IMR-90 (cell line): ENCODE measurements at regions not wholly inside any gene's neighbourhood (a gene's known extent, or its start where the extent isn't known, plus 50 kb on each side); places are given as distances from the start of the nearest gene placed in this dataset.

ENCODE experiments used
- ATAC-seq: fragments of 200-7000 bp; cut with Tn5 transposase; 2 replicates; pipeline ENCODE4 v1.9.1; 2020; ENCODE audit warnings: low read depth, mild to moderate bottlenecking, moderate library complexity
- BruUV-seq: library from RNA; stranded (reverse); fragments of 400-500 nt; replicated peaks from 2 replicates; lab custom pipeline; 2021; lab: Mats Ljungman, UMichigan
- CTCF ChIA-PET: fragments of 300-600 bp; formaldehyde crosslinking; extraction: SDS; loops from one replicate; lab custom pipeline; 2021; ENCODE audit warnings: antibody characterized with exemption; lab: Yijun Ruan, JAX
- POLR2A ChIA-PET: fragments of 300-600 bp; sonication (Branson Sonifier 250); formaldehyde crosslinking; loops from one replicate; lab custom pipeline; 2022; ENCODE audit warnings: antibody characterized with exemption; ENCODE audit not compliant: unreplicated experiment; lab: Charles Lee
- DNase-seq: peaks from one replicate; pipeline ENCODE4 v3.0.0; 2013
- H2AFZ ChIP-seq: replicated peaks from 2 replicates; pipeline ENCODE3; 2013; ENCODE audit warnings: low read length, mild to moderate bottlenecking; ENCODE audit not compliant: poor library complexity
- H2AK5ac ChIP-seq: 2 replicates; pipeline ENCODE4 v1.6.1; 2013; ENCODE audit warnings: low read depth, low read length, inconsistent platforms
- H2AK9ac ChIP-seq: replicated peaks from 2 replicates; pipeline ENCODE3; 2013; ENCODE audit warnings: mild to moderate bottlenecking, low read depth, low read length, moderate library complexity; ENCODE audit not compliant: poor library complexity
- H2BK120ac ChIP-seq: 2 replicates; pipeline ENCODE4 v1.6.1; 2013; ENCODE audit warnings: low read depth, low read length, inconsistent platforms
- H2BK15ac ChIP-seq: 3 replicates; pipeline ENCODE4 v1.6.1; 2013; ENCODE audit warnings: low read depth, low read length, inconsistent platforms
- H2BK20ac ChIP-seq: 2 replicates; pipeline ENCODE4 v1.6.1; 2013; ENCODE audit warnings: low read depth, mild to moderate bottlenecking, inconsistent platforms, low read length, moderate library complexity
- H2BK5ac ChIP-seq: 2 replicates; pipeline ENCODE4 v1.6.1; 2013; ENCODE audit warnings: mild to moderate bottlenecking, low read depth, low read length, inconsistent platforms; ENCODE audit not compliant: poor library complexity, severe bottlenecking
- H3K14ac ChIP-seq: replicated peaks from 2 replicates; pipeline ENCODE4 v1.6.1; 2013; ENCODE audit warnings: low read depth, low read length, inconsistent platforms
- H3K18ac ChIP-seq: 2 replicates; pipeline ENCODE4 v1.6.1; 2013; ENCODE audit warnings: low read depth, low read length, control low read depth
- H3K23ac ChIP-seq: 2 replicates; pipeline ENCODE4 v1.6.1; 2013; ENCODE audit warnings: low read depth, low read length, inconsistent platforms
- H3K27ac ChIP-seq: 2 replicates; pipeline ENCODE4 v1.5.1; 2013; ENCODE audit warnings: mild to moderate bottlenecking, control low read depth, low read length; ENCODE audit not compliant: insufficient read depth
- H3K27me3 ChIP-seq: 2 replicates; pipeline ENCODE4 v1.6.1; 2013; ENCODE audit warnings: low read length; ENCODE audit not compliant: control insufficient read depth, insufficient read depth
- H3K36me3 ChIP-seq: 2 replicates; pipeline ENCODE4 v1.6.1; 2013; ENCODE audit warnings: low read length, mixed read lengths; ENCODE audit not compliant: control insufficient read depth, insufficient read depth
- H3K4ac ChIP-seq: 2 replicates; pipeline ENCODE4 v1.6.1; 2013; ENCODE audit warnings: low read depth, low read length, inconsistent platforms
- H3K4me1 ChIP-seq: 2 replicates; pipeline ENCODE4 v1.6.1; 2013; ENCODE audit warnings: low read length, mixed read lengths; ENCODE audit not compliant: control insufficient read depth, insufficient read depth
- H3K4me2 ChIP-seq: 2 replicates; pipeline ENCODE4 v1.6.1; 2013; ENCODE audit warnings: low read depth, mild to moderate bottlenecking, control low read depth, low read length, moderate library complexity
- H3K4me3 ChIP-seq: 2 replicates; pipeline ENCODE4 v1.5.1; 2013; ENCODE audit warnings: low read depth, mild to moderate bottlenecking, control low read depth, low read length, moderate library complexity; ENCODE audit not compliant: insufficient read depth
- H3K56ac ChIP-seq: 2 replicates; pipeline ENCODE4 v1.6.1; 2013; ENCODE audit warnings: low read length, inconsistent platforms; ENCODE audit not compliant: insufficient read depth; ENCODE audit errors: extremely low read depth
- H3K79me1 ChIP-seq, 2 experiments: 2 replicates each; pipeline ENCODE4 v1.6.1; 2013; ENCODE audit warnings: low read length in 2 of 2, inconsistent platforms in 1 of 2, low read depth in 1 of 2
- H3K9ac ChIP-seq: 2 replicates; pipeline ENCODE4 v1.6.1; 2013; ENCODE audit warnings: low read depth, low read length, control low read depth
- H3K9me1 ChIP-seq: 2 replicates; pipeline ENCODE4 v1.6.1; 2013; ENCODE audit warnings: low read length, inconsistent platforms; ENCODE audit not compliant: insufficient read depth
- H3K9me3 ChIP-seq: 2 replicates; pipeline ENCODE4 v1.6.1; 2013; ENCODE audit warnings: low read length; ENCODE audit not compliant: control insufficient read depth, insufficient read depth
- H4K20me1 ChIP-seq: 2 replicates; pipeline ENCODE4 v1.6.1; 2013; ENCODE audit warnings: low read length, inconsistent platforms; ENCODE audit not compliant: insufficient read depth
- H4K5ac ChIP-seq: 2 replicates; pipeline ENCODE4 v1.6.1; 2013; ENCODE audit warnings: mild to moderate bottlenecking, low read depth, low read length, control low read depth
- H4K8ac ChIP-seq, 2 experiments: 2 replicates each; pipeline ENCODE4 v1.6.1; 2013; ENCODE audit warnings: low read depth in 2 of 2, low read length in 2 of 2, control low read depth in 1 of 2, inconsistent platforms in 1 of 2
- H4K91ac ChIP-seq: 2 replicates; pipeline ENCODE4 v1.6.1; 2013; ENCODE audit warnings: low read depth, low read length, inconsistent platforms; ENCODE audit not compliant: insufficient read depth
- BHLHE40 ChIP-seq: fragments of 150-350 bp; IDR thresholded peaks from 2 replicates; pipeline ENCODE4 v1.6.1; 2016; ENCODE audit warnings: mild to moderate bottlenecking, low read depth, low read length
- CEBPB ChIP-seq: IDR thresholded peaks from 2 replicates; pipeline ENCODE4 v1.6.1; 2012; ENCODE audit warnings: low read depth, low read length, improper control_type of control experiment
- CHD1 ChIP-seq: IDR thresholded peaks from 2 replicates; pipeline ENCODE4 v1.6.1; 2012; ENCODE audit warnings: low read depth, low read length, improper control_type of control experiment
- CTCF ChIP-seq: conservative IDR thresholded peaks from 2 replicates; pipeline ENCODE4 v1.5.1; 2012; ENCODE audit warnings: mild to moderate bottlenecking, low read depth, low read length, improper control_type of control experiment
- ELK1 ChIP-seq: fragments of 150-350 bp; IDR thresholded peaks from 2 replicates; pipeline ENCODE4 v1.6.1; 2016; ENCODE audit warnings: low read depth, mild to moderate bottlenecking, low read length, moderate library complexity, borderline replicate concordance
- FOS ChIP-seq: fragments of 150-350 bp; IDR thresholded peaks from 2 replicates; pipeline ENCODE4 v1.6.1; 2016; ENCODE audit warnings: low read depth, low read length
- MAFK ChIP-seq: IDR thresholded peaks from 2 replicates; pipeline ENCODE4 v1.6.1; 2012; ENCODE audit warnings: low read depth, low read length, improper control_type of control experiment
- MAZ ChIP-seq: IDR thresholded peaks from 2 replicates; pipeline ENCODE4 v1.6.1; 2012; ENCODE audit warnings: low read depth, mild to moderate bottlenecking, low read length, improper control_type of control experiment, moderate library complexity, borderline replicate concordance
- MXI1 ChIP-seq: IDR thresholded peaks from 2 replicates; pipeline ENCODE4 v1.6.1; 2012; ENCODE audit warnings: low read depth, mild to moderate bottlenecking, low read length, moderate library complexity, borderline replicate concordance
- NFE2L2 ChIP-seq: fragments of 150-350 bp; IDR thresholded peaks from 2 replicates; pipeline ENCODE4 v1.6.1; 2016; ENCODE audit warnings: low read depth, mild to moderate bottlenecking, low read length
- POLR2A ChIP-seq: IDR thresholded peaks from 2 replicates; pipeline ENCODE4 v1.6.1; 2012; ENCODE audit warnings: mild to moderate bottlenecking, low read depth, low read length
- RAD21 ChIP-seq: IDR thresholded peaks from 2 replicates; pipeline ENCODE4 v1.6.1; 2012; ENCODE audit warnings: low read length, improper control_type of control experiment
- RCOR1 ChIP-seq: IDR thresholded peaks from 2 replicates; pipeline ENCODE4 v1.6.1; 2012; ENCODE audit warnings: mild to moderate bottlenecking, low read length, improper control_type of control experiment; ENCODE audit not compliant: insufficient replicate concordance
- RFX5 ChIP-seq: IDR thresholded peaks from 2 replicates; pipeline ENCODE4 v1.8.0; 2012; ENCODE audit warnings: low read depth, mild to moderate bottlenecking, low read length, moderate library complexity
- SMC3 ChIP-seq: fragments of 150-350 bp; IDR thresholded peaks from 2 replicates; pipeline ENCODE4 v1.6.1; 2016; ENCODE audit warnings: low read depth, mild to moderate bottlenecking, antibody characterized with exemption, low read length, moderate library complexity
- WGBS, 2 experiments: methylation state at CpG; one replicate each; pipeline versions ENCODE4 v1.1.5 to v1.1.7; 2013; ENCODE audit warnings: missing lambda C conversion rate in 2 of 2; ENCODE audit not compliant: insufficient read length in 1 of 2; ENCODE audit errors: extremely low coverage in 2 of 2; 5-methylcytosine and 5-hydroxymethylcytosine counted together
- dilution Hi-C: fragments of 300-500 bp; cut with HindIII; formaldehyde crosslinking; loops from one replicate; pipeline ENCODE4 v1.14.3; 2018; ENCODE audit warnings: low sequenced_read_pairs; ENCODE audit not compliant: unreplicated experiment
- in situ Hi-C: fragments of 300-500 bp; cut with MboI; formaldehyde crosslinking; loops from 3 replicates; pipeline ENCODE4 v1.14.3; 2019; ENCODE audit warnings: low sequenced_read_pairs, inconsistent platforms, mixed read lengths
- intact Hi-C: fragments of 100-400 bp; cut with micrococcal nuclease; formaldehyde crosslinking; loops from 2 replicates; pipeline ENCODE4 v1.10.0; 2022
- TF ChIP-seq, protein P1 (sequence below): fragments of 150-350 bp; IDR thresholded peaks from 2 replicates; pipeline ENCODE4 v1.6.1; 2017; ENCODE audit warnings: mild to moderate bottlenecking, antibody characterized with exemption, low read length, low read depth

GRCh38 chr17:73797594-73798110, 153.4 kb upstream of the SDK2 start:
- no peak for ATAC-seq
- ChIA-PET POLR2A (no interaction called here), CTCF (no interaction called here)
- no peaks in the 10 kb centered on the region for H4K20me1 ChIP-seq
- no peak overlapping the region for H4K5ac ChIP-seq
- H2AK5ac ChIP-seq, result no peak overlapping the region
- intact Hi-C loops (no loop called here), dilution Hi-C loops (no loop called here), in situ Hi-C loops (no loop called here)
- H2AFZ ChIP-seq, result no peak overlapping the region
- no peak overlapping the region for H3K18ac ChIP-seq
- H3K27ac ChIP-seq, result no peak overlapping the region
- H2BK15ac ChIP-seq, result no peak overlapping the region
- H3K4ac ChIP-seq, result no peak overlapping the region
- DNase-seq, result no peak
- no peaks in the 10 kb centered on the region for H3K9me1 ChIP-seq
- no peak overlapping the region for H3K56ac ChIP-seq
- H3K36me3 ChIP-seq, result no peaks in the 10 kb centered on the region
- H2BK20ac ChIP-seq, result no peak overlapping the region
- H2AK9ac ChIP-seq, result no peak overlapping the region
- H3K9me3 ChIP-seq, result peaks cover 35% of the 10 kb centered on the region
- no peak overlapping the region for H2BK120ac ChIP-seq
- H3K4me2 ChIP-seq, result no peak overlapping the region
- H3K23ac ChIP-seq, result no peak overlapping the region
- BruUV-seq, result no TSS peak
- H2BK5ac ChIP-seq, result no peak overlapping the region
- H3K27me3 ChIP-seq, result no peaks in the 10 kb centered on the region
- no peak overlapping the region for H4K91ac ChIP-seq
- no peak overlapping the region for H3K9ac ChIP-seq
- H3K4me1 ChIP-seq, result no peaks in the 10 kb centered on the region
- H3K14ac ChIP-seq, result no peak overlapping the region
- H4K8ac ChIP-seq, result no peak overlapping the region
- TF ChIP-seq RCOR1 (no peak), RAD21 (no peak), MAFK (no peak), MXI1 (no peak), NFE2L2 (no peak), ELK1 (no peak), FOS (no peak), RFX5 (no peak), MAZ (no peak), CTCF (no peak), CEBPB (no peak), POLR2A (no peak), SMC3 (no peak), CHD1 (no peak), BHLHE40 (no peak)
- TF ChIP-seq, protein P1, sequence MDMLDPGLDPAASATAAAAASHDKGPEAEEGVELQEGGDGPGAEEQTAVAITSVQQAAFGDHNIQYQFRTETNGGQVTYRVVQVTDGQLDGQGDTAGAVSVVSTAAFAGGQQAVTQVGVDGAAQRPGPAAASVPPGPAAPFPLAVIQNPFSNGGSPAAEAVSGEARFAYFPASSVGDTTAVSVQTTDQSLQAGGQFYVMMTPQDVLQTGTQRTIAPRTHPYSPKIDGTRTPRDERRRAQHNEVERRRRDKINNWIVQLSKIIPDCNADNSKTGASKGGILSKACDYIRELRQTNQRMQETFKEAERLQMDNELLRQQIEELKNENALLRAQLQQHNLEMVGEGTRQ, result no peak
- no CpG with 5 or more reads among the region's 4 CpGs for WGBS, 2 experiments
- no peak overlapping the region for H3K4me3 ChIP-seq
- no peaks in the 10 kb centered on the region for H3K79me1 ChIP-seq
